GM12878 (cell line): ENCODE measurements at regions not wholly inside any gene's neighbourhood (a gene's known extent, or its start where the extent isn't known, plus 50 kb on each side); places are given as distances from the start of the nearest gene placed in this dataset.

Experiments used
- ATAC-seq: fragments of 200-7000 bp; cut with Tn5 transposase; 3 replicates; pipeline ENCODE4 v1.9.1; 2020; ENCODE audit warnings: mild to moderate bottlenecking, moderate library complexity
- BruUV-seq: library from RNA; stranded (reverse); fragments of 400-500 nt; replicated peaks from 2 replicates; lab custom pipeline; 2021; lab: Mats Ljungman, UMichigan
- CTCF ChIA-PET: fragments of 300-600 bp; sonication (Branson Sonifier 250); formaldehyde crosslinking; extraction: SDS; loops from one replicate; lab custom pipeline; 2021; ENCODE audit warnings: inconsistent platforms; lab: Yijun Ruan, JAX
- POLR2A ChIA-PET: fragments of 350-600 bp; formaldehyde crosslinking; extraction: SDS; loops from one replicate; lab custom pipeline; 2021; ENCODE audit warnings: inconsistent platforms; lab: Charles Lee
- RAD21 ChIA-PET: fragments of 300-600 bp; sonication (Branson Sonifier 250); formaldehyde crosslinking; loops from one replicate; lab custom pipeline; 2023; ENCODE audit warnings: antibody characterized with exemption; ENCODE audit not compliant: unreplicated experiment; lab: Charles Lee
- SMC1A ChIA-PET: fragments of 300-600 bp; sonication (Branson Sonifier 250); formaldehyde crosslinking; loops from one replicate; lab custom pipeline; 2023; ENCODE audit not compliant: unreplicated experiment, uncharacterized antibody; lab: Charles Lee
- DNase-seq: peaks from one replicate; pipeline ENCODE4 v3.0.0-alpha.2; 2011; ENCODE audit warnings: low read depth, low spot score
- FAIRE-seq: peaks from 3 replicates; lab custom pipeline; 2011; peaks lifted over from hg19 to GRCh38; lab: Jason Lieb, UNC
- H2AFZ ChIP-seq: 2 replicates; pipeline ENCODE4 v1.6.0; 2011; ENCODE audit warnings: low read depth, low read length, control low read depth; ENCODE audit not compliant: control insufficient read depth
- H3K27ac ChIP-seq: 2 replicates; pipeline ENCODE4 v1.5.1; 2011; ENCODE audit warnings: control low read depth; ENCODE audit not compliant: control insufficient read depth, insufficient read depth
- H3K27me3 ChIP-seq, 2 experiments: replicated peaks in 1 of 2; 2 replicates each; pipeline versions ENCODE4 v1.6.0 to v1.6.1; 2011; ENCODE audit warnings: low read length in 1 of 2; ENCODE audit not compliant: control insufficient read depth in 2 of 2, insufficient read depth in 2 of 2
- H3K36me3 ChIP-seq, 2 experiments: 2 replicates each; pipeline ENCODE4 v1.5.1; 2011; ENCODE audit warnings: low read length in 1 of 2; ENCODE audit not compliant: control insufficient read depth in 2 of 2, insufficient read depth in 2 of 2
- H3K4me1 ChIP-seq: 2 replicates; pipeline ENCODE4 v1.6.1; 2011; ENCODE audit warnings: mild to moderate bottlenecking, low read length, moderate library complexity, mixed read lengths; ENCODE audit not compliant: control insufficient read depth, insufficient read depth
- H3K4me2 ChIP-seq: 2 replicates; pipeline ENCODE4 v1.6.0; 2011; ENCODE audit warnings: control low read depth; ENCODE audit not compliant: control insufficient read depth, insufficient read depth
- H3K4me3 ChIP-seq: fragments of 200-600 bp; sonication (generic); 2 replicates; pipeline ENCODE4 v1.5.1; 2016
- H3K79me2 ChIP-seq: 2 replicates; pipeline ENCODE4 v1.6.0; 2011; ENCODE audit warnings: low read length; ENCODE audit not compliant: control insufficient read depth, insufficient read depth
- H3K9ac ChIP-seq: 2 replicates; pipeline ENCODE4 v1.8.0; 2011; ENCODE audit warnings: low read length, control low read depth, mixed read lengths; ENCODE audit not compliant: control insufficient read depth, insufficient read depth
- H3K9me3 ChIP-seq: replicated peaks from 3 replicates; pipeline ENCODE4 v1.5.1; 2011; ENCODE audit warnings: mild to moderate bottlenecking, low read length; ENCODE audit not compliant: control insufficient read depth, insufficient read depth
- H4K20me1 ChIP-seq: 2 replicates; pipeline ENCODE4 v1.6.0; 2011; ENCODE audit not compliant: control insufficient read depth, insufficient read depth
- CEBPZ ChIP-seq: fragments of 150-350 bp; IDR thresholded peaks from 2 replicates; pipeline ENCODE4 v1.6.1; 2016; ENCODE audit warnings: low read depth, low read length
- KLF5 ChIP-seq: fragments of 450-650 bp; IDR thresholded peaks from 2 replicates; pipeline ENCODE4 v1.6.1; 2014; ENCODE audit warnings: mild to moderate bottlenecking; ENCODE audit not compliant: partially characterized antibody
- PKNOX1 ChIP-seq: fragments of 450-650 bp; IDR thresholded peaks from 2 replicates; pipeline ENCODE4 v1.6.1; 2016; ENCODE audit warnings: mild to moderate bottlenecking
- RB1 ChIP-seq: fragments of 450-650 bp; formaldehyde crosslinking; IDR thresholded peaks from 2 replicates; pipeline ENCODE4 v1.6.1; 2017; ENCODE audit warnings: mild to moderate bottlenecking, borderline replicate concordance
- SIN3A ChIP-seq: IDR thresholded peaks from 2 replicates; pipeline ENCODE4 v1.6.1; 2012; ENCODE audit warnings: low read depth, low read length, improper control_type of control experiment
- USF2 ChIP-seq: IDR thresholded peaks from 2 replicates; pipeline ENCODE4 v1.6.1; 2011; ENCODE audit warnings: low read depth, low read length, improper control_type of control experiment, borderline replicate concordance
- ZNF207 ChIP-seq: fragments of 450-650 bp; IDR thresholded peaks from 2 replicates; pipeline ENCODE4 v1.6.1; 2014; ENCODE audit warnings: antibody characterized with exemption, mild to moderate bottlenecking, borderline replicate concordance
- ZNF592 ChIP-seq: fragments of 450-650 bp; IDR thresholded peaks from 2 replicates; pipeline ENCODE4 v1.6.1; 2017; ENCODE audit warnings: mild to moderate bottlenecking, moderate library complexity
- WGBS: methylation state at CpG from one replicate; pipeline ENCODE4 v1.1.6; 2016; ENCODE audit warnings: low lambda C conversion rate; ENCODE audit not compliant: insufficient replicate concordance, insufficient coverage; ENCODE audit errors: missing lambda C conversion rate; 5-methylcytosine and 5-hydroxymethylcytosine counted together
- in situ Hi-C: fragments of 300-500 bp; cut with MboI; formaldehyde crosslinking; loops from 9 replicates; pipeline ENCODE4 v1.14.3; 2018; ENCODE audit warnings: mixed read lengths
- intact Hi-C: fragments of 100-400 bp; cut with micrococcal nuclease; formaldehyde crosslinking; loops from one replicate; pipeline ENCODE4 v1.14.2; 2022; ENCODE audit not compliant: unreplicated experiment
- TF ChIP-seq, protein P1 (sequence below): fragments of 450-650 bp; formaldehyde crosslinking; IDR thresholded peaks from 2 replicates; pipeline ENCODE4 v1.5.0; 2022; ENCODE audit warnings: mild to moderate bottlenecking, missing genetic modification characterization
- TF ChIP-seq, protein P2 (sequence below): IDR thresholded peaks from 2 replicates; pipeline ENCODE4 v1.6.1; 2012; ENCODE audit warnings: low read depth, low read length, improper control_type of control experiment

DNA sequence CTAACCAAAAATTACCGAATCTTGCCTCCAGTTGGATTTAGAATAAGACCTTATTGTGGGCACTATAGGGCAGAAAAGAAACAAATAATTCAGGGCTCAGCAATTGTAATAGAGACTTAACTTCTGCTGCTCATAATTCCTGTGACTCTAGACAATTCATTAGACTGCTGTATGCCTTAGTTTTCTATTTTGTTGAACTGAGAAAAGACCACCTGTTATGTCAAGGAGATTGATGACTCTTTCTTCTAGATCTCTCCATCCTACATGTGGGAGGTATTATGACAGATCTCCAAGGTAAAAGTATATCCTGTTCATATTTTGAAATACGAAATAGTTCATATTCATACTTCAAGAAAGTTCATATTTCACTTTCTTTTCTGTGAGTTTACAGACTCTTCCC, 605.1 kb downstream of the PSAT1 start:
- no peak for ATAC-seq
- in situ Hi-C loops: no loop called here
- no peak for TF ChIP-seq CEBPZ
- TF ChIP-seq, protein P1, sequence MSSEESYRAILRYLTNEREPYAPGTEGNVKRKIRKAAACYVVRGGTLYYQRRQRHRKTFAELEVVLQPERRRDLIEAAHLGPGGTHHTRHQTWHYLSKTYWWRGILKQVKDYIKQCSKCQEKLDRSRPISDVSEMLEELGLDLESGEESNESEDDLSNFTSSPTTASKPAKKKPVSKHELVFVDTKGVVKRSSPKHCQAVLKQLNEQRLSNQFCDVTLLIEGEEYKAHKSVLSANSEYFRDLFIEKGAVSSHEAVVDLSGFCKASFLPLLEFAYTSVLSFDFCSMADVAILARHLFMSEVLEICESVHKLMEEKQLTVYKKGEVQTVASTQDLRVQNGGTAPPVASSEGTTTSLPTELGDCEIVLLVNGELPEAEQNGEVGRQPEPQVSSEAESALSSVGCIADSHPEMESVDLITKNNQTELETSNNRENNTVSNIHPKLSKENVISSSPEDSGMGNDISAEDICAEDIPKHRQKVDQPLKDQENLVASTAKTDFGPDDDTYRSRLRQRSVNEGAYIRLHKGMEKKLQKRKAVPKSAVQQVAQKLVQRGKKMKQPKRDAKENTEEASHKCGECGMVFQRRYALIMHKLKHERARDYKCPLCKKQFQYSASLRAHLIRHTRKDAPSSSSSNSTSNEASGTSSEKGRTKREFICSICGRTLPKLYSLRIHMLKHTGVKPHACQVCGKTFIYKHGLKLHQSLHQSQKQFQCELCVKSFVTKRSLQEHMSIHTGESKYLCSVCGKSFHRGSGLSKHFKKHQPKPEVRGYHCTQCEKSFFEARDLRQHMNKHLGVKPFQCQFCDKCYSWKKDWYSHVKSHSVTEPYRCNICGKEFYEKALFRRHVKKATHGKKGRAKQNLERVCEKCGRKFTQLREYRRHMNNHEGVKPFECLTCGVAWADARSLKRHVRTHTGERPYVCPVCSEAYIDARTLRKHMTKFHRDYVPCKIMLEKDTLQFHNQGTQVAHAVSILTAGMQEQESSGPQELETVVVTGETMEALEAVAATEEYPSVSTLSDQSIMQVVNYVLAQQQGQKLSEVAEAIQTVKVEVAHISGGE (CRISPR knock-in tag): no peak
- TF ChIP-seq ZNF592: no peak
- TF ChIP-seq, protein P2, sequence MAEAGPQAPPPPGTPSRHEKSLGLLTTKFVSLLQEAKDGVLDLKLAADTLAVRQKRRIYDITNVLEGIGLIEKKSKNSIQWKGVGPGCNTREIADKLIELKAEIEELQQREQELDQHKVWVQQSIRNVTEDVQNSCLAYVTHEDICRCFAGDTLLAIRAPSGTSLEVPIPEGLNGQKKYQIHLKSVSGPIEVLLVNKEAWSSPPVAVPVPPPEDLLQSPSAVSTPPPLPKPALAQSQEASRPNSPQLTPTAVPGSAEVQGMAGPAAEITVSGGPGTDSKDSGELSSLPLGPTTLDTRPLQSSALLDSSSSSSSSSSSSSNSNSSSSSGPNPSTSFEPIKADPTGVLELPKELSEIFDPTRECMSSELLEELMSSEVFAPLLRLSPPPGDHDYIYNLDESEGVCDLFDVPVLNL: no peak
- TF ChIP-seq PKNOX1: no peak
- no peak for TF ChIP-seq USF2
- no peak for TF ChIP-seq ZNF207
- TF ChIP-seq SIN3A: no peak
- TF ChIP-seq KLF5: no peak
- no peak for TF ChIP-seq RB1

More for the DNA sequence above, 605.1 kb downstream of the PSAT1 start:
- FAIRE-seq (no peak), DNase-seq (no peak)
- 0% methylated on average over 2 of the region's 2 CpGs for WGBS
- intact Hi-C loops: no loop called here
- no peak overlapping the region for H2AFZ ChIP-seq
- ChIA-PET SMC1A (no interaction called here), POLR2A (no interaction called here), RAD21 (no interaction called here), CTCF (no interaction called here)
- H3K9me3 ChIP-seq: no peaks in the 10 kb centered on the region
- H3K79me2 ChIP-seq: no peaks in the 10 kb centered on the region
- no peaks in the 10 kb centered on the region for H3K36me3 ChIP-seq
- no peaks in the 10 kb centered on the region for H3K27me3 ChIP-seq
- H3K4me1 ChIP-seq: no peaks in the 10 kb centered on the region
- BruUV-seq: no TSS peak
- H3K9ac ChIP-seq: no peak overlapping the region
- H3K4me3 ChIP-seq: no peak overlapping the region
- H3K27ac ChIP-seq: no peak overlapping the region
- H4K20me1 ChIP-seq: no peaks in the 10 kb centered on the region
- no peak overlapping the region for H3K4me2 ChIP-seq
